ENCODE measurements at regions not wholly inside any gene's neighbourhood (a gene's known extent, or its start where the extent isn't known, plus 50 kb on each side); places are given as distances from the start of the nearest gene placed in this dataset.
"Not testable (repeated sequence)": the region's sequence is repeated elsewhere in the genome, so short reads cannot be mapped to it uniquely, and the experiment has no call there.

DNA sequence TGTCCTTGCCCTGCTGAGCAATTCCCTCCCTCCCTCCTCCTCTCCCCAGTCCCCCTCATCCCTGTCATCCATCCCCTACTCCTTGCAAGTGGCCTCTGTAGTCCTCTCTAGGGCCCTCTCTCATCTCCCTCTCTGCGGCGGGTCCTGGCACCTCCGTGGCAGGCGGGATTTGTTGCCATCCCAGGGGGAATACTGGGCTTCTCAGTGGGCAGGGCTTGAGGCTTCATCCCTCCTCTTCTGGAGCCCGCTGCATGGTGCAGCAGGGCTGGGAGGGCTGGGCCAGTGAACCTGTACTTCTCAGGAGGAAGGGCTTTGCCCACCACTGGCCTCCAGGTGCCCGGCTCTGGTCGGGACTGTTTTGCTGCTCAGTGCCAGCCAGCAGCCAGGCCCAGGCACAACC, 216.2 kb downstream of the TFCP2L1 start:
- DNase-seq (ENCODE audit: low spot score), result no peak
- TF ChIP-seq, protein P1, sequence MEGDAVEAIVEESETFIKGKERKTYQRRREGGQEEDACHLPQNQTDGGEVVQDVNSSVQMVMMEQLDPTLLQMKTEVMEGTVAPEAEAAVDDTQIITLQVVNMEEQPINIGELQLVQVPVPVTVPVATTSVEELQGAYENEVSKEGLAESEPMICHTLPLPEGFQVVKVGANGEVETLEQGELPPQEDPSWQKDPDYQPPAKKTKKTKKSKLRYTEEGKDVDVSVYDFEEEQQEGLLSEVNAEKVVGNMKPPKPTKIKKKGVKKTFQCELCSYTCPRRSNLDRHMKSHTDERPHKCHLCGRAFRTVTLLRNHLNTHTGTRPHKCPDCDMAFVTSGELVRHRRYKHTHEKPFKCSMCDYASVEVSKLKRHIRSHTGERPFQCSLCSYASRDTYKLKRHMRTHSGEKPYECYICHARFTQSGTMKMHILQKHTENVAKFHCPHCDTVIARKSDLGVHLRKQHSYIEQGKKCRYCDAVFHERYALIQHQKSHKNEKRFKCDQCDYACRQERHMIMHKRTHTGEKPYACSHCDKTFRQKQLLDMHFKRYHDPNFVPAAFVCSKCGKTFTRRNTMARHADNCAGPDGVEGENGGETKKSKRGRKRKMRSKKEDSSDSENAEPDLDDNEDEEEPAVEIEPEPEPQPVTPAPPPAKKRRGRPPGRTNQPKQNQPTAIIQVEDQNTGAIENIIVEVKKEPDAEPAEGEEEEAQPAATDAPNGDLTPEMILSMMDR (IDR thresholded peaks at IDR 0.05; ENCODE audit: extremely low read depth, missing control alignments), result no peak

DNA sequence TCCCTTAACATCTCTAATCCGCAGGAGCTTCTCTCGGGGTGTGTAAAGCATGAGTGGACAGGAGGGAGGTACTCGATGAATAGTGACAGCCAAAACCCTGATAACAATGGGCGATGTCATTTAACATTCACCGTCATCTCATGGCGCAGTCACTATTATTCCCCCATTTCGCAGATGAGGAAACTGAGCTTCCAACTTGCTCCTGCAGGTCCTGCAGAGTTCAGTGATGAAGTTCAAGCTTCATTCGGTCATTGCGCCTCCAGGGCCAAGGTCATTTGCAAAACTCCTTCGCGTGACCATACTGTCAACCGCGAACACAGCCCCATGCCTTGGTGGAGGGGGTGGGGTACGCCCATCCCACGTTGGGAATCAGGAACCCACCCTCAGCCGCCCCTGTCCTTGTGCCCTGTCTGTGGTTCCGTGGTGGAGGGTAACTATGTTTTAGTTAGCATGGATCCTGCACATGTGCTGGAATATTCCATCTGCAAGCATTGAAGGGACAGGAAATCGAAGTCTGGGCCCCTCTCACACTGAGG, 215.5 kb downstream of the TFCP2L1 start:
- DNase-seq (ENCODE audit: low spot score), result no peak
- TF ChIP-seq, protein P1 (IDR thresholded peaks at IDR 0.05; ENCODE audit: extremely low read depth, missing control alignments), result no peak

GRCh38 chr2:121070061-121070460, 214.9 kb downstream of the TFCP2L1 start:
- not testable (repeated sequence) for DNase-seq (ENCODE audit: low spot score)

- peak; percentile 68 for DNase-seq (ENCODE audit: low spot score)
- TF ChIP-seq, protein P1 (IDR thresholded peaks at IDR 0.05; ENCODE audit: extremely low read depth, missing control alignments), result peak; percentile 65
Measured at GRCh38 chr2:121071034-121071504, 213.9 kb downstream of the TFCP2L1 start.

- TF ChIP-seq, protein P1 (IDR thresholded peaks at IDR 0.05; ENCODE audit: extremely low read depth, missing control alignments), result no peak
- DNase-seq (ENCODE audit: low spot score), result no peak
Measured at GRCh38 chr2:121072784-121073183, 212.2 kb downstream of the TFCP2L1 start.

DNA sequence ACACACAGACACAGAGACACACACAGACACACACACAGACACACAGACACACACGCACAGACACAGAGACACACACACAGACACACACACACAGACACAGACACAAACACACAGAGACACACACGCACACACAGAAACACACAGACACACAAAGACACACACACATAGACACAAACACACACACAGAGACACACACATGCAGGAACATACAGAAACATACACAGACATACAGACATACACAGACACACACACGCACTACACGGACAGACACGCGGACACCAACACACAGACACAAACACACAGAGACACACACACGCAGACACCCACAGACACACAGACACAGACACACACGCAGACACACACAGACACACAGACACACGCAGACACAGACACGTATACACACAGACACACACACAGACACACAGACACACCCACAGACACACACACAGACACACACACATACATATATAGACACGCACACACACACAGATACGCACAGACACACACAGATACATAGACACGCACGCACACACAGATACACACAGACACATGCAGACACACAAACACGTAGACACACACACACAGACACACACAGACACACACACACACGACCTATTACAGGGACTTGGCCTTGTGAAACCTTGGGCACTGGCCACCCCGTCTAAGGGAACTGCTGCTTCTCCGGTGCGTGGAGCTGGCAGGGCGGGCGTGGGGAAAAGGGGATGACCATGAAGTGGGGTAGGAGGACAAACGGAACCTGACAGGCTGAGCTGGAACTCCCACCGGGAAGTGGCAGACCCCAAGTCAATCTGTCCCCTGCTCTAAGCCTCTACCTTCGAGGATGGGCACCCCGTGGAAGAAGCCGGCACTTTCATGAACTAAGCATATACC, 211.4 kb downstream of the TFCP2L1 start:
- TF ChIP-seq, protein P1 (IDR thresholded peaks at IDR 0.05; ENCODE audit: extremely low read depth, missing control alignments), result no peak

DNA sequence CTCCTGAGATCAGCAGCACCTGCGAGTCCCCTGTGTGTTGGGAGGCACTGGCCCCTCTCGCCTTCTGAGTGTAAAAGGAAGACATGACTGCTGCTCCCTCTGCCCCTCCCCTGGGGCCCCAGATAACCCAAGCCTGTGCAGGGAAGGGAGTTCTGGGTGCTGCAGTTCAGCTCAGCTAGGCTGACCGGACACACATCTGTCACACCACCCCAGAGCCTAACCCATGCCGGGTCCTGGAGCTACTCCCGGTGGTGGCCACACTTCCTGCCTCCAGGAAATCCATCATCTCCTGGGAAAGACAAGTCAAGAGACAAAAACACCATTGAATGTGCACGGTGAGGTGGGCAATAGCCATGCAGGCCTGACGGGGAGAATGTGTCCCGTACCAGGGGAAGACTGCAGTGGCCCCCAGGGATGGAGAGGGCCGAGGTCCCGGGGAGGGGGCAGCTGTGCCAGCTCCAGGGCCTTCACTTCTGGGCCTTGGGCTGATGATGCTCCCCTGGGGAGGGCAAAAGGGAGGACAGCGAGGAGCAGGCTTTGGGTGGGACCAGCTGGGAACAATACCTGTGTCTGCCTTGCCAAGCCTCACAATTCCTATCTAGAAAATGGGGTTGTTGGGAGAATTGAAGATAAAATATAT, 210.6 kb downstream of the TFCP2L1 start:
- no peak for DNase-seq (ENCODE audit: low spot score)
- TF ChIP-seq, protein P1 (IDR thresholded peaks at IDR 0.05; ENCODE audit: extremely low read depth, missing control alignments), result no peak

More for the DNA sequence above, 211.4 kb downstream of the TFCP2L1 start:
- DNase-seq (ENCODE audit: low spot score), result no peak

Data from GM20000 (cell line).